Mucosa of gallbladder (tissue), 1 donor: ENCODE measurements at regions not wholly inside any gene's neighbourhood (a gene's known extent, or its start where the extent isn't known, plus 50 kb on each side); places are given as distances from the start of the nearest gene placed in this dataset.

Source experiments
- DNase-seq: peaks from one replicate; pipeline ENCODE4 v3.0.0-alpha.2; 2020; ENCODE audit warnings: low spot score
- donor health status: DM: no; HTN: no; CAD: no.

DNA sequence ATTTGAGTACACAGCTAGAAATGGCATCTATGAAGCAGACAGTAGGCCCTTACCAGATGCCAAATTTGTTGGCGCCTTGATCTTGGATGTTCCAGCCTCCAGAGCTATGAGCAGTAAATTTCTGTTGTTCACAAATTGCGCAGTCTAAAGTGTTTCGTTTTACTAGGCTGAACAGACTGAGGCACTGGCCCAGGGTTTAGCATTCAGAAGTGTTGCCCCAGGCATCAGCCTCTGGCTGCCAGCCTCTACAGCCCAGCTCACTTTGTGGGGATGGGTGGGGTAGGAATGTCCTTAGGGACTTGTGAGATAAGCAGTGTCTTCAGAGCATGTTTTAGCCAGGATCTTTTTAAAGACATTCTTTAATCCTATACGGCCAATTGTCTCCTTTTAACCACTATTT is 51.5 kb upstream of the MGAT5 start:
- DNase-seq, result no peak

DNA sequence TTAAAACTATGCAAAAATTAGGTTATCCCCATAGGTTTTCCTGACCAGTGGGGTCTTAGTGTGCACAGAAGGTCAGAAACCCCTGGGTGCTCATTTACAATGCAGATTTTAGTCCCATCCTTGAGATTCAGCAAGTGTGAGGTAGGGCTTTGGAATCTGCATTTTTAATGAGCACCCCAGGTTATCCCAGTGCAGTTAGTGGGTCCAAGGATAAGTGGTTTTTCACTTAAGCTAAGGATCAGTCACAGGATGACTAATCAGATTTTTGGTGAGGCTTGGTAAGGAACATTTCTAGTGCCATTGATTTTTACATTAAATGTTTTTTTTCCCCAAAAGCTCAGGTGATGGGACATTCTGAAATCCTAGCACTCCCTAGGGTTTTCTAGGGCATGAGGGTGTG is 50.7 kb upstream of the MGAT5 start:
- no peak for DNase-seq
